Caco-2 (cell line): ENCODE measurements at regions not wholly inside any gene's neighbourhood (a gene's known extent, or its start where the extent isn't known, plus 50 kb on each side); places are given as distances from the start of the nearest gene placed in this dataset.

Source experiments
- BruUV-seq: library from RNA; stranded (reverse); fragments of 400-500 nt; replicated peaks from 2 replicates; lab custom pipeline; 2021; lab: Mats Ljungman, UMichigan
- CTCF ChIA-PET: fragments of 300-600 bp; sonication (Branson Sonifier 250); formaldehyde crosslinking; loops from one replicate; lab custom pipeline; 2022; ENCODE audit warnings: antibody characterized with exemption; lab: Charles Lee
- POLR2A ChIA-PET: fragments of 300-600 bp; sonication (Branson Sonifier 250); formaldehyde crosslinking; loops from one replicate; lab custom pipeline; 2022; ENCODE audit warnings: antibody characterized with exemption; lab: Charles Lee
- DNase-seq, 2 experiments: peaks; one replicate each; pipeline versions ENCODE4 v3.0.0 to v3.0.0-alpha.2; 2020 to 2022
- H3K27me3 ChIP-seq: replicated peaks from 2 replicates; pipeline ENCODE4 v1.6.0; 2011; ENCODE audit warnings: low read length; ENCODE audit not compliant: control insufficient read depth, insufficient read depth
- H3K36me3 ChIP-seq: 2 replicates; pipeline ENCODE4 v1.5.1; 2011; ENCODE audit warnings: low read length; ENCODE audit not compliant: control insufficient read depth, insufficient read depth
- H3K4me1 ChIP-seq: fragments of 250-450 bp; sonication (Bioruptor Pico); 2 replicates; pipeline ENCODE4 v1.5.1; 2020; ENCODE audit warnings: mild to moderate bottlenecking
- H3K4me3 ChIP-seq: 2 replicates; pipeline ENCODE4 v1.5.1; 2011; ENCODE audit warnings: low read depth, mild to moderate bottlenecking, control low read depth, low read length
- H3K9me3 ChIP-seq: fragments of 250-450 bp; sonication (Bioruptor Pico); 2 replicates; pipeline ENCODE4 v1.5.1; 2020; ENCODE audit warnings: mild to moderate bottlenecking, moderate library complexity
- H3K27ac Mint-ChIP-seq: one replicate; pipeline ENCODE4 v1.8.0; 2022; ENCODE audit warnings: mixed read lengths; ENCODE audit not compliant: unreplicated experiment
- H3K27me3 Mint-ChIP-seq: one replicate; pipeline ENCODE4 v1.8.0; 2022; ENCODE audit warnings: mixed read lengths; ENCODE audit not compliant: insufficient read depth, unreplicated experiment
- H3K36me3 Mint-ChIP-seq: one replicate; pipeline ENCODE4 v1.8.0; 2022; ENCODE audit warnings: mild to moderate bottlenecking, mixed read lengths; ENCODE audit not compliant: insufficient read depth, unreplicated experiment
- H3K4me1 Mint-ChIP-seq: one replicate; pipeline ENCODE4 v1.8.0; 2022; ENCODE audit warnings: low read depth, mixed read lengths; ENCODE audit not compliant: unreplicated experiment
- H3K4me3 Mint-ChIP-seq: one replicate; pipeline ENCODE4 v1.8.0; 2022; ENCODE audit warnings: mild to moderate bottlenecking, moderate library complexity, mixed read lengths; ENCODE audit not compliant: unreplicated experiment
- H3K9me3 Mint-ChIP-seq: one replicate; pipeline ENCODE4 v1.8.0; 2022; ENCODE audit warnings: mixed read lengths; ENCODE audit not compliant: unreplicated experiment
- CTCF ChIP-seq, 2 experiments: fragments of 200-600 bp in 1 of 2; IDR thresholded peaks; 1 replicate in 1 of 2; 2 replicates in 1 of 2; pipeline versions ENCODE4 v1.5.1 to v1.8.0; 2011 to 2022; ENCODE audit warnings: antibody characterized with exemption in 1 of 2, control low read depth in 1 of 2, inconsistent platforms in 1 of 2, low read depth in 1 of 2, low read length in 1 of 2, mild to moderate bottlenecking in 1 of 2, moderate library complexity in 1 of 2; ENCODE audit not compliant: insufficient read depth in 1 of 2, severe bottlenecking in 1 of 2, unreplicated experiment in 1 of 2
- intact Hi-C: fragments of 100-400 bp; cut with micrococcal nuclease; formaldehyde crosslinking; loops from one replicate; pipeline ENCODE4 v1.10.0; 2022; ENCODE audit not compliant: unreplicated experiment

- BruUV-seq, result no TSS peak
These were observed 73.6 kb upstream of the HCRTR2 start for GRCh38 chr6:55100686-55101085.

GRCh38 chr6:55101157-55101556 is 73.2 kb upstream of the HCRTR2 start:
- no peak overlapping the region for H3K27ac Mint-ChIP-seq
- no peaks in the 10 kb centered on the region for H3K36me3 ChIP-seq
- ChIA-PET CTCF (no interaction called here), POLR2A (no interaction called here)
- H3K27me3 Mint-ChIP-seq, result peaks cover 13% of the 10 kb centered on the region
- H3K36me3 Mint-ChIP-seq, result no peaks in the 10 kb centered on the region
- intact Hi-C loops, result no loop called here
- H3K27me3 ChIP-seq, result no peaks in the 10 kb centered on the region
- DNase-seq, result no peak
- no peaks in the 10 kb centered on the region for H3K9me3 ChIP-seq
- BruUV-seq, result no TSS peak
- H3K4me1 ChIP-seq, result no peaks in the 10 kb centered on the region
- H3K4me3 ChIP-seq, result no peak overlapping the region
- no peak for TF ChIP-seq CTCF (IDR thresholded peaks at IDR 0.05; ENCODE audit: insufficient read depth in 1 of 2, low read depth in 1 of 2, low read length in 1 of 2, severe bottlenecking in 1 of 2, unreplicated experiment in 1 of 2)
- H3K4me1 Mint-ChIP-seq, result no peaks in the 10 kb centered on the region
- no peaks in the 10 kb centered on the region for H3K9me3 Mint-ChIP-seq
- no peak overlapping the region for H3K4me3 Mint-ChIP-seq

More at GRCh38 chr6:55100686-55101085, 73.6 kb upstream of the HCRTR2 start:
- no peak overlapping the region for H3K27ac Mint-ChIP-seq
- H3K36me3 Mint-ChIP-seq, result no peaks in the 10 kb centered on the region
- no peaks in the 10 kb centered on the region for H3K9me3 Mint-ChIP-seq
- no peaks in the 10 kb centered on the region for H3K4me1 Mint-ChIP-seq
- Histone ChIP-seq H3K4me3 (no peak overlapping the region), H3K36me3 (no peaks in the 10 kb centered on the region), H3K9me3 (no peaks in the 10 kb centered on the region), H3K27me3 (no peaks in the 10 kb centered on the region), H3K4me1 (no peaks in the 10 kb centered on the region)
- no peak overlapping the region for H3K4me3 Mint-ChIP-seq
- CTCF ChIA-PET, result no interaction called here
- peaks cover 13% of the 10 kb centered on the region for H3K27me3 Mint-ChIP-seq
- intact Hi-C loops, result no loop called here
- POLR2A ChIA-PET, result no interaction called here
- no peak for DNase-seq
- no peak for TF ChIP-seq CTCF (IDR thresholded peaks at IDR 0.05; ENCODE audit: insufficient read depth in 1 of 2, low read depth in 1 of 2, low read length in 1 of 2, severe bottlenecking in 1 of 2, unreplicated experiment in 1 of 2)

GRCh38 chr6:55108134-55109130 is 65.9 kb upstream of the HCRTR2 start:
- H3K9me3 Mint-ChIP-seq, result peaks cover 28% of the 10 kb centered on the region
- no peak for TF ChIP-seq CTCF (IDR thresholded peaks at IDR 0.05; ENCODE audit: insufficient read depth in 1 of 2, low read depth in 1 of 2, low read length in 1 of 2, severe bottlenecking in 1 of 2, unreplicated experiment in 1 of 2)
- Histone ChIP-seq H3K4me3 (no peak overlapping the region), H3K4me1 (no peaks in the 10 kb centered on the region), H3K36me3 (no peaks in the 10 kb centered on the region), H3K9me3 (0 out of 2 replicates have a peak, but pooled peaks cover 5% of the 10 kb centered on the region), H3K27me3 (no peaks in the 10 kb centered on the region)
- no peaks in the 10 kb centered on the region for H3K4me1 Mint-ChIP-seq
- DNase-seq, result no peak
- ChIA-PET CTCF (no interaction called here), POLR2A (no interaction called here)
- no TSS peak for BruUV-seq
- H3K27ac Mint-ChIP-seq, result no peak overlapping the region
- no peaks in the 10 kb centered on the region for H3K36me3 Mint-ChIP-seq
- intact Hi-C loops, result no loop called here
- no peak overlapping the region for H3K4me3 Mint-ChIP-seq
- peaks cover 8% of the 10 kb centered on the region for H3K27me3 Mint-ChIP-seq
